Thoracic aorta (tissue), 2 donors: ENCODE measurements at regions not wholly inside any gene's neighbourhood (a gene's known extent, or its start where the extent isn't known, plus 50 kb on each side); places are given as distances from the start of the nearest gene placed in this dataset.

Source experiments
- ATAC-seq: fragments of 150-250 bp; one replicate; pipeline ENCODE4 v1.8.0; 2017; ENCODE audit warnings: low read depth; ENCODE audit not compliant: insufficient number of reproducible peaks, low FRiP score
- DNase-seq: peaks from one replicate; pipeline ENCODE4 v3.0.0-alpha.2; 2020; ENCODE audit warnings: low spot score
- H3K27ac ChIP-seq, 2 donors: fragments of 200-600 bp; sonication (generic); 1 replicate in 1 of 2; 2 replicates in 1 of 2; pipeline ENCODE4 v1.5.1; 2016; ENCODE audit warnings: mild to moderate bottlenecking in 2 of 2, moderate library complexity in 2 of 2
- H3K27me3 ChIP-seq: fragments of 200-600 bp; sonication (generic); replicated peaks from 2 replicates; pipeline ENCODE4 v1.6.0; 2016; ENCODE audit warnings: mild to moderate bottlenecking; ENCODE audit not compliant: insufficient read depth
- H3K36me3 ChIP-seq: fragments of 200-600 bp; sonication (generic); one replicate; pipeline ENCODE4 v1.5.1; 2016
- H3K4me1 ChIP-seq, 2 donors: fragments of 200-600 bp; sonication (generic); 1 replicate in 1 of 2; 2 replicates in 1 of 2; pipeline versions ENCODE4 v1.5.1 to v1.6.0; 2016; ENCODE audit warnings: low read depth in 2 of 2, mild to moderate bottlenecking in 1 of 2; ENCODE audit not compliant: control insufficient read depth in 1 of 2
- H3K4me3 ChIP-seq: fragments of 200-600 bp; sonication (generic); 2 replicates; pipeline ENCODE4 v1.5.1; 2016; ENCODE audit warnings: mild to moderate bottlenecking
- H3K9me3 ChIP-seq: fragments of 200-600 bp; sonication (generic); 2 replicates; pipeline ENCODE4 v1.5.1; 2016
- TF ChIP-seq, protein P1 (sequence below): fragments of 200-600 bp; sonication (generic); IDR thresholded peaks from one replicate; pipeline ENCODE4 v1.5.1; 2019; ENCODE audit warnings: antibody characterized with exemption

DNA sequence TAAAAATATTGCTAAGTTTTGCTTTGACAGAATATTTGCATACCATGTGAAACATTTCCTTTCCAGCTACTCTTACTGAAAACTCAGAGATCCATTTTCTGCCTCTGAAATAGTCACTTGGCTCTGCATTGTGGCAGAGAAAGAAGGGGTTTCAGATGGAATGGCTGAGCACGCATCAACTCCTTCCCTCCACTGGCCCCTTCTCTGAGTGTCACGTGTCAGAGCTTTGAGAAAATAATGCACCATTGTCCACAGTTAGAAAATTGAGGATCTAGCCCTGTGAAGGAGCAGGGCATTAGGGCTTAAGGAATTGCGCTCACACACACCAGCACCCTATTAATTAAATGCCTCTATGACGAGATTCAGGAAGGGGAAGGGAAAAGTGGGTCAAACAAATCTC, 78.8 kb upstream of the FAT4 start:
- DNase-seq (no peak), ATAC-seq (no peak)
- TF ChIP-seq, protein P1, sequence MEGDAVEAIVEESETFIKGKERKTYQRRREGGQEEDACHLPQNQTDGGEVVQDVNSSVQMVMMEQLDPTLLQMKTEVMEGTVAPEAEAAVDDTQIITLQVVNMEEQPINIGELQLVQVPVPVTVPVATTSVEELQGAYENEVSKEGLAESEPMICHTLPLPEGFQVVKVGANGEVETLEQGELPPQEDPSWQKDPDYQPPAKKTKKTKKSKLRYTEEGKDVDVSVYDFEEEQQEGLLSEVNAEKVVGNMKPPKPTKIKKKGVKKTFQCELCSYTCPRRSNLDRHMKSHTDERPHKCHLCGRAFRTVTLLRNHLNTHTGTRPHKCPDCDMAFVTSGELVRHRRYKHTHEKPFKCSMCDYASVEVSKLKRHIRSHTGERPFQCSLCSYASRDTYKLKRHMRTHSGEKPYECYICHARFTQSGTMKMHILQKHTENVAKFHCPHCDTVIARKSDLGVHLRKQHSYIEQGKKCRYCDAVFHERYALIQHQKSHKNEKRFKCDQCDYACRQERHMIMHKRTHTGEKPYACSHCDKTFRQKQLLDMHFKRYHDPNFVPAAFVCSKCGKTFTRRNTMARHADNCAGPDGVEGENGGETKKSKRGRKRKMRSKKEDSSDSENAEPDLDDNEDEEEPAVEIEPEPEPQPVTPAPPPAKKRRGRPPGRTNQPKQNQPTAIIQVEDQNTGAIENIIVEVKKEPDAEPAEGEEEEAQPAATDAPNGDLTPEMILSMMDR, result no peak
- no peak overlapping the region for H3K27ac ChIP-seq
- H3K9me3 ChIP-seq, result no peaks in the 10 kb centered on the region
- H3K4me3 ChIP-seq, result no peak overlapping the region
- H3K4me1 ChIP-seq, result no peaks in the 10 kb centered on the region
- H3K27me3 ChIP-seq, result no peaks in the 10 kb centered on the region
- H3K36me3 ChIP-seq, result no peaks in the 10 kb centered on the region

DNA sequence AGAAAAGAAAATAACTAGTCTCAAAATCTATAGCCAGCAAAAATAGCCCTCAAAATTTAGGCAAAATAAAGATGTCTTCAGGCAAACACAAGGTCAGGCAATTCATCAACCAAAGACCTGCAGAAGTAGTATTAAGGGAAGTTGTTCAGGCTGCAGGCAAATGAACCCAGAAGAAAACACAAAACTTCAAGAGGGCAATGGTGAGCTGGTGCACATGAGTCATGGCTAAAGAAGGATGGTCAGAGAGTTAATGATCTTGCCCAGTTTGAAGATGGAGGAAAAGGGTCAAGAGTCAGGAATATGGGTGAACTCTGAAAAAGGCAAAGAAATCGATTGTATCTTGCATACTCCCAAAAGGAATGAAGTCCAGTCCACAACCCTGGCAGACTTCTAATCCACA, 83.1 kb upstream of the FAT4 start:
- Histone ChIP-seq H3K36me3 (no peaks in the 10 kb centered on the region), H3K4me3 (no peak overlapping the region)

DNA sequence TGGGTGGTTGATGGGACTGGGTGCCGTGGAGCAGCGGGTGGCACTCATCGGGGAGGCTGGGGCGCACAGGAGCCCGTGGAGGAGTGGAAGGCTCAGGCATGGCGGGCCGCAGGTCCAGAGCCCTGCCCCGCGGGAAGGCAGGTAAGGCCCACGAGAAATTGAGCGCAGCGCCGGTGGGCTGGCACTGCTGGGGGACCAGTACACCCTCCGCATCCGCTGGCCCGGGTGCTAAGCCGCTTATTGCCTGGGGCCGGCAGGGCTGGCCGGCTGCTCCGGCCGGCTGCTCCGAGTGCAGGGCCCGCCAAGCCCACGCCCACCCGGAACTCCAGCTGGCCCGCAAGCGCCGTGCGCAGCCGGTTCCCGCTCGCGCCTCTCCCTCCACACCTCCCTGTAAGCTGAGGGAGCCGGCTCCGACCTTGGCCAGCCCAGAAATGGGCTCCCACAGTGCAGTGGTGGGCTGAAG, 85.1 kb upstream of the FAT4 start:
- Histone ChIP-seq H3K36me3 (no peaks in the 10 kb centered on the region), H3K27ac (no peak overlapping the region), H3K9me3 (no peaks in the 10 kb centered on the region), H3K4me3 (no peak overlapping the region), H3K4me1 (no peaks in the 10 kb centered on the region), H3K27me3 (no peaks in the 10 kb centered on the region)
- no peak for ATAC-seq
- TF ChIP-seq, protein P1, result no peak
- DNase-seq, result no peak

More for the DNA sequence above, 83.1 kb upstream of the FAT4 start:
- ATAC-seq (no peak), DNase-seq (no peak)
- Histone ChIP-seq H3K4me1 (no peaks in the 10 kb centered on the region), H3K27me3 (no peaks in the 10 kb centered on the region), H3K9me3 (no peaks in the 10 kb centered on the region), H3K27ac (no peak overlapping the region)
- TF ChIP-seq, protein P1, result no peak

DNA sequence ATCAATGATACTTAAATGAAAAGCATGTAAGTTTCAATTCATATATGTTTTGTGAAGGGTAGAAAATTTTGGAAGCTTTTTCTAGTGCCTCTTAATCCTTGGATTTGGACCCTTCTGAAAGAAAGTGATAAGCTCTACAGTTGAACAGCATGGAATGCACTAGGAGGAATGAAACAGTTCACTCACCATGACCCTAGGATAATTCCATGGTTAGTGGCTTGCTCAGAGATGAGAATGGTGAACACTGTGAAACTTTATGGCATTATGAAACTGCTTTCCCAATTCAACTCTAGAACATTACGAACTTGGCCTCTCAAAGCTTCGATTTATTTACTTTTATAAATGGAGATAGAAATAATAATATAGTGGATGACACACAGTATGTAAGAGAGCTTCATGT, 88.9 kb upstream of the FAT4 start:
- DNase-seq, result no peak
- Histone ChIP-seq H3K4me3 (no peak overlapping the region), H3K9me3 (no peaks in the 10 kb centered on the region), H3K27me3 (no peaks in the 10 kb centered on the region), H3K27ac (no peak overlapping the region), H3K36me3 (no peaks in the 10 kb centered on the region), H3K4me1 (no peaks in the 10 kb centered on the region)
- TF ChIP-seq, protein P1, result no peak
- ATAC-seq, result no peak

DNA sequence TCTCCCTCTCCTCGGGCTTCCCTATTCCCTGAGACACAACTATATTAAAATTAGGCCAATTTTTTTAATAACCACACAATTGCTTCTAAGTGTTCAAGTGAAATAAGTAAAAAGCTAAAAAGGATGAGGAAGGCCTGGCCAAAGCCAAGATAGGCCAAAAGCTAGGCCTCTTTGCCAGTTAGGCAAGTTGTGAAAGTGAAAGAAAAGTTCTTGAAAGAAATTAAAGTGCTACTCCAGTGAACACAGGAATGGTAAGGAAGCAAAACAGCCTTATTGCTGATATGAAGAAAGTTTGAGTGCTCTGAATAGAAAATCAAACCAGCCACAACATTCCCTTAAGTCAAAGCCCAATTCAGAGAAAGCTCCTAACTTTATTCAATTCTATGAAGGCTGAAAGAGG, 114.2 kb upstream of the FAT4 start:
- H3K36me3 ChIP-seq, result no peaks in the 10 kb centered on the region
- no peak overlapping the region for H3K27ac ChIP-seq
- no peak for ATAC-seq
- no peaks in the 10 kb centered on the region for H3K4me1 ChIP-seq
- no peak overlapping the region for H3K4me3 ChIP-seq
- TF ChIP-seq, protein P1, result no peak
- no peaks in the 10 kb centered on the region for H3K9me3 ChIP-seq
- H3K27me3 ChIP-seq, result no peaks in the 10 kb centered on the region
- DNase-seq, result no peak
